Duodenal mucosa (tissue), 2 donors: ENCODE measurements at regions not wholly inside any gene's neighbourhood (a gene's known extent, or its start where the extent isn't known, plus 50 kb on each side); places are given as distances from the start of the nearest gene placed in this dataset.

Source experiments
- H3K27ac ChIP-seq: one replicate; pipeline ENCODE4 v1.7.0; 2013; ENCODE audit warnings: low read depth, low read length
- H3K27me3 ChIP-seq, 2 donors: one replicate each; pipeline ENCODE4 v1.7.0; 2013; ENCODE audit warnings: low read length in 2 of 2, control low read depth in 1 of 2; ENCODE audit not compliant: insufficient read depth in 2 of 2, control insufficient read depth in 1 of 2
- H3K36me3 ChIP-seq, 2 donors: one replicate each; pipeline ENCODE4 v1.7.0; 2013; ENCODE audit warnings: low read length in 2 of 2, control low read depth in 1 of 2; ENCODE audit not compliant: insufficient read depth in 2 of 2, control insufficient read depth in 1 of 2
- H3K4me1 ChIP-seq, 2 donors: one replicate each; pipeline ENCODE4 v1.7.0; 2013; ENCODE audit warnings: low read length in 2 of 2, control low read depth in 1 of 2; ENCODE audit not compliant: insufficient read depth in 2 of 2, control insufficient read depth in 1 of 2
- H3K4me3 ChIP-seq, 2 donors: one replicate each; pipeline ENCODE4 v1.7.0; 2013; ENCODE audit warnings: low read length in 2 of 2, low read depth in 1 of 2
- H3K9ac ChIP-seq, 2 donors: one replicate each; pipeline ENCODE4 v1.7.0; 2013; ENCODE audit warnings: low read length in 2 of 2, low read depth in 1 of 2
- H3K9me3 ChIP-seq, 2 donors: one replicate each; pipeline ENCODE4 v1.7.0; 2013; ENCODE audit warnings: low read length in 2 of 2, control low read depth in 1 of 2; ENCODE audit not compliant: control insufficient read depth in 1 of 2

- Histone ChIP-seq H3K9ac (no peak overlapping the region), H3K4me1 (no peaks in the 10 kb centered on the region), H3K27me3 (no peaks in the 10 kb centered on the region), H3K4me3 (no peak overlapping the region), H3K36me3 (no peaks in the 10 kb centered on the region), H3K9me3 (no peaks in the 10 kb centered on the region), H3K27ac (no peak overlapping the region)
Measured at GRCh38 chr1:187336441-187337168, 507.9 kb downstream of the PLA2G4A start.

- no peaks in the 10 kb centered on the region for H3K36me3 ChIP-seq
- H3K27me3 ChIP-seq, result no peaks in the 10 kb centered on the region
- H3K9ac ChIP-seq, result no peak overlapping the region
- H3K9me3 ChIP-seq, result no peaks in the 10 kb centered on the region
- H3K4me1 ChIP-seq, result no peaks in the 10 kb centered on the region
- no peak overlapping the region for H3K4me3 ChIP-seq
- H3K27ac ChIP-seq, result no peak overlapping the region
Measured at GRCh38 chr1:187338762-187339412, 510.1 kb downstream of the PLA2G4A start.

- Histone ChIP-seq H3K4me3 (no peak overlapping the region), H3K27me3 (no peaks in the 10 kb centered on the region), H3K4me1 (no peaks in the 10 kb centered on the region), H3K9me3 (no peaks in the 10 kb centered on the region), H3K27ac (no peak overlapping the region), H3K9ac (no peak overlapping the region), H3K36me3 (no peaks in the 10 kb centered on the region)
Measured at GRCh38 chr1:187342495-187342894, 513.7 kb downstream of the PLA2G4A start.

GRCh38 chr1:187374082-187374481, 545.3 kb downstream of the PLA2G4A start:
- H3K9ac ChIP-seq, result no peak overlapping the region
- no peak overlapping the region for H3K4me3 ChIP-seq
- no peaks in the 10 kb centered on the region for H3K36me3 ChIP-seq
- H3K4me1 ChIP-seq, result no peaks in the 10 kb centered on the region
- H3K27ac ChIP-seq, result no peak overlapping the region
- no peaks in the 10 kb centered on the region for H3K27me3 ChIP-seq
- H3K9me3 ChIP-seq, result no peaks in the 10 kb centered on the region

- no peak overlapping the region for H3K9ac ChIP-seq
- H3K9me3 ChIP-seq, result no peaks in the 10 kb centered on the region
- H3K27ac ChIP-seq, result no peak overlapping the region
- H3K4me3 ChIP-seq, result no peak overlapping the region
- H3K36me3 ChIP-seq, result no peaks in the 10 kb centered on the region
- no peaks in the 10 kb centered on the region for H3K27me3 ChIP-seq
- H3K4me1 ChIP-seq, result no peaks in the 10 kb centered on the region
Measured at GRCh38 chr1:187374742-187375141, 546.0 kb downstream of the PLA2G4A start.

- H3K9me3 ChIP-seq, result no peaks in the 10 kb centered on the region
- H3K36me3 ChIP-seq, result no peaks in the 10 kb centered on the region
- H3K9ac ChIP-seq, result no peak overlapping the region
- no peaks in the 10 kb centered on the region for H3K27me3 ChIP-seq
- no peak overlapping the region for H3K27ac ChIP-seq
- no peaks in the 10 kb centered on the region for H3K4me1 ChIP-seq
- H3K4me3 ChIP-seq, result no peak overlapping the region
Measured at GRCh38 chr1:187383366-187383765, 554.6 kb downstream of the PLA2G4A start.

- H3K9ac ChIP-seq, result no peak overlapping the region
Measured at GRCh38 chr1:187384504-187384903, 555.8 kb downstream of the PLA2G4A start.

GRCh38 chr1:187390215-187390818, 561.6 kb downstream of the PLA2G4A start:
- no peak overlapping the region for H3K27ac ChIP-seq
- no peaks in the 10 kb centered on the region for H3K9me3 ChIP-seq
- no peaks in the 10 kb centered on the region for H3K36me3 ChIP-seq
- H3K4me3 ChIP-seq, result no peak overlapping the region
- no peaks in the 10 kb centered on the region for H3K27me3 ChIP-seq
- no peaks in the 10 kb centered on the region for H3K4me1 ChIP-seq
- no peak overlapping the region for H3K9ac ChIP-seq

More at GRCh38 chr1:187384504-187384903, 555.8 kb downstream of the PLA2G4A start:
- H3K27me3 ChIP-seq, result no peaks in the 10 kb centered on the region
- no peak overlapping the region for H3K4me3 ChIP-seq
- H3K36me3 ChIP-seq, result no peaks in the 10 kb centered on the region
- no peak overlapping the region for H3K27ac ChIP-seq
- no peaks in the 10 kb centered on the region for H3K4me1 ChIP-seq
- H3K9me3 ChIP-seq, result no peaks in the 10 kb centered on the region

GRCh38 chr1:187396226-187396625, 567.5 kb downstream of the PLA2G4A start:
- Histone ChIP-seq H3K27me3 (no peaks in the 10 kb centered on the region), H3K4me3 (no peak overlapping the region), H3K9ac (no peak overlapping the region), H3K4me1 (no peaks in the 10 kb centered on the region), H3K27ac (no peak overlapping the region), H3K9me3 (no peaks in the 10 kb centered on the region), H3K36me3 (no peaks in the 10 kb centered on the region)
